ENCODE measurements at regions not wholly inside any gene's neighbourhood (a gene's known extent, or its start where the extent isn't known, plus 50 kb on each side); places are given as distances from the start of the nearest gene placed in this dataset.

DNA sequence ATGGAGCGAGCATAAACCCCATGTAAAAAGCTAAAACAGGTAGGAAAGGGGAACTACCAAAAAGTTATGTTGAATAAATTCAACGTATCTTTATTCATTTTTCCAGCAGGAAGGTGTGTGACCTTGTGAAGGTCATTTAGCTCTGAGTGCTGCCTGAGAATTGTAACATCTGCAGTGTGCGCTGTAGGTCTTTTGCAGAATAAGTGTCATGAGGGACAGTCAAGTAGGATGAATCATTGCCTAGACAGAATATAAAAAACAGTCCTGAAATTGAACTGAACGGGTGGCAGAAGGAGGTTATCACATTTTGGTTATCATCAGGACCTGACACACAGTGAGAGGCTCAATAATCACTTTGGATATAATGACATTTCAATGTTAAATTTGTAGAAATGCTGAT is 334.8 kb upstream of the NOVA1 start:
- DNase-seq, result no peak

DNA sequence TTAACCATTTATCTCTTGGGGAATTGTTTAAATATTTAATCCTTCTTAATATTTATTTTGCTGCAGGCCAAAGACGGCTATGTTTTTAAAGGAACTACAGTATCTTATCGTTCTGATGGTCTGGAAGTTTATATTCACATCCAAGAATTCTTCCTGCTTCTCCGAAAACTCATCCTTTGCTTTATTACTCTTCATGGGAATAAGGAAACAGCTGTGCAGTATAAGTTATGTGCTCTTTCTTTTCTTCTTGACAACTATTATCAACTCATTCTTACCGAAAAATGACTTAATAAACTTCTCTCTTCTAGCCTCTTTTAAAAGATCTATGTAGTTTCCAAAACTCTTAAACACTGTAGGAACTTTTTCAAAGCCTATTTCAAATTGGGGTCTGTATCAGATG is 335.6 kb upstream of the NOVA1 start:
- no peak for DNase-seq

DNA sequence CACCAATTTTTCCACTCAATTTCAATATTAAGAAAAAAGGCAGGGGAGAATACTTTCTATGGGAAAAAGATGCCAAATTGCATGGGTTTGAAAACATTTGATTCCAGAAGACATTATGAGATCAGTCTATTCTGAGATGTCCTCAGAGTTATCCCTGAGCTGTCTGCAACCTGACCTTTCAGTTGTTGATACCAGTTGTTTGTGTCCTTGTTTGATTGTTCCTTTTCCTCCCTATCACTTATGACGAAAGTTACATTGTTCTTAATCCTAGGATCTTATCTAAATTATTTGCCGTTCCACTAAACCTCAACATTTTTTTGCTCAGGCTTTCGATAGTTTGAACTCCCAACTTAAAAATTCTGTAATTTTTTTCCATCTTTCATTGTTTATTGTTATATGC is 336.3 kb upstream of the NOVA1 start:
- DNase-seq, result no peak

DNA sequence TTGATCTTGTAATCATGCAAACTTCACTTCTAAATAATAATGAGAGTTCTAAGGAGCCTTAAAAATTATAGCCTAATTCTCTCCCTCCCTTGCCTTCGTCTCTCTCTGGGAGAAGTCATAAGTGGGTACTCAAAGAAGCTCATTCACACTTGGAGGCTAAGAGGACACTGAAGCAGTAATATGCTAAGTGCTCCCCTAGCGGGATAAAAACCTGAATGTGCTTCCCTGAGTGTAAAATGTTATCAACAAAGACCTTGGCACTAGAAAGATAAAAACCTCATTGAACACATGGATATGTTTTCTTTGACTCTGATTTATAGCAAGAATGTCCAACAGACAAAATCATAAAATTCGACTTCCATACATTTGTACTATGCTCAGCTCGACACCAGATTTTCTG is 337.9 kb upstream of the NOVA1 start:
- no peak for DNase-seq

DNA sequence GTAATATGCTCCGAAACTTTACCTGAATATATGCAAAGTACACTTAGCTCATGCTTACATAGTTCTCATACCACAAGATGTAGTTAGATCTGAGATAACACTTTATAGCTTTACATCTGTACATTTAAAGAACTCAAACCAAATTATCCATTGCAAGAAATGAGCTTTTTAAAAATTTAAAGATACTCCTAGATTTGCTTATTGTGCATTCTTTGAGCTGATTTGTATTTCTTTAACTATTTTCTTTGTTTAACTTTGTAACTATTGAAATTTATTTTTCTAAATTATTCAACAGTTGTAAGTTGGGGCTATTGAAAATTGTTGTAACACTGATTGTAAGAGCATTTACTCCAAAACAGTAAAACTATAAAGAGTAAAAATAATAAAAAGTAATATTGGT is 340.2 kb upstream of the NOVA1 start:
- DNase-seq, result no peak

DNA sequence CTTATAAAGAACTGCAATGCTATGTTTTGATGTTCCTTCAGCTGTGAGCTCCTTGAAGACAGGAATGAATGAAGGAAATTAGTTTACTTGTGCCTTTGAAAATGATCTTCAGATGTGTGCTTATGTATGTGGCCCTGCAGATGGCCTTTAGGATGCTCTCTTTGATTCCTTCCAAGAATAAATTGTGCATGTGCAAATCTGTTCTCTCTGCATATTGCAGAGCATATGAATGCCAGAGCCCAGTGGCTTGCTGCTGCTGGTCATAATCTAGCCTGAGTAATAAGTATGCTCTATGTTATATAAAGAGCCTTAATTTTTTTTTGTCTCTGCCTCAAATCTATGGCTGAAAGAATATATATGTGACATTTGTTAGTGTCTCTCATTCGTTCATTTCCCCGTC is 341.9 kb upstream of the NOVA1 start:
- DNase-seq, result no peak

DNA sequence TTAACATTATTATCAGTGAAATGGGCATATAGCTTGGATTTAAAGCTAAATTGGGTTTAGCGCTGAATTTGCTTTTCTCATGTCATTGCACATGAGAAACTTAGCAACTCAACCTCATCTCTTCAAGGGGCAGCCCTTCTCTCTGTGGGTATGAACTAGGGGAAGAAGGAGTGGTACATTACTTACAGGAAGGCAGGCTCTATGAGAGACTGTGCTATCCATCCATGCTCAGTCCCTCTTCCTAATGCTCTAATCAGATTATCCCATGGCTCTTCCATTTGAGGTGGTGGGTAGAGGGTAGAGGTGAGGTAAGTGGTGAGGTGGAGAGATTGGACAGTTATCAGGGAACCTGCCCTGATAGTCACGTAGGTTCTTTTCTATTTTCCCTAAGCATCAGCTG is 343.7 kb upstream of the NOVA1 start:
- DNase-seq, result no peak

DNA sequence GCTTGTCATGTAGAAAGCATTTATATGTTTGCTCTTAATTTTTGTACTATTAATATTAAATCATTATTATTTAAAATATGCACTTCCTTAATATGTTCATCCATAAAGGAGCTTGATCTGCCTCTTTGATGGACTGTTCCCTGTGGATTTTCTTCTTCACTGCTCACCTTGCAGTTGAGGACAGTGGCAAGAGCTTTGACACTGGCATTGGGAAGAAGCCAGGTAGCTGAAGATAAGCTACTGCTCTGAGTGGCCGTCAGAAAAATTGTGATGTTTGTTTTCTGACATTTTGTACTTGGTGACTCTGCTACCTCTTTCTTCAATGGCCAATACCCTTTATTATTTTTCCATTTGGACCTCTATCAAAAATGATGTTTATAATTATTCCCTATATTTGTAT is 349.4 kb upstream of the NOVA1 start:
- DNase-seq, result no peak

DNA sequence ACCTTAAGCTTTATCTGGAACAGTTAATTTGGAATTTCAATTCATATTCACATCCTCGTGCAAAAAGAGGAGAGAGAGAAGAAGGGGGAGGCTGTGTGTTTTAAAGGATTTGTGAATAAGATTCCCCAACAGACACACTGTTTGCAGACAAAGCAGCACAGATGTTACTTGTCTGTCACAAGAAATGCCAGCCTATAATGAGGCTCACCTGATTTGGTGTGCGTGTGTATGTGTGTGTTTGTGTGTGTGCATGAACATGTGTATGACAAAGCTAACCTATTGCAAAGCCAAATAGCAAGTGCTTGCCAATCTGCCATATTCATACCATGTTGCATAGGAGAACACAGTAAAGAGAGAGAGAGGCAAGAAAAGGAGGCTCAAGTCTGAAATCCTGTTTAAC is 361.6 kb upstream of the NOVA1 start:
- DNase-seq, result no peak

DNA sequence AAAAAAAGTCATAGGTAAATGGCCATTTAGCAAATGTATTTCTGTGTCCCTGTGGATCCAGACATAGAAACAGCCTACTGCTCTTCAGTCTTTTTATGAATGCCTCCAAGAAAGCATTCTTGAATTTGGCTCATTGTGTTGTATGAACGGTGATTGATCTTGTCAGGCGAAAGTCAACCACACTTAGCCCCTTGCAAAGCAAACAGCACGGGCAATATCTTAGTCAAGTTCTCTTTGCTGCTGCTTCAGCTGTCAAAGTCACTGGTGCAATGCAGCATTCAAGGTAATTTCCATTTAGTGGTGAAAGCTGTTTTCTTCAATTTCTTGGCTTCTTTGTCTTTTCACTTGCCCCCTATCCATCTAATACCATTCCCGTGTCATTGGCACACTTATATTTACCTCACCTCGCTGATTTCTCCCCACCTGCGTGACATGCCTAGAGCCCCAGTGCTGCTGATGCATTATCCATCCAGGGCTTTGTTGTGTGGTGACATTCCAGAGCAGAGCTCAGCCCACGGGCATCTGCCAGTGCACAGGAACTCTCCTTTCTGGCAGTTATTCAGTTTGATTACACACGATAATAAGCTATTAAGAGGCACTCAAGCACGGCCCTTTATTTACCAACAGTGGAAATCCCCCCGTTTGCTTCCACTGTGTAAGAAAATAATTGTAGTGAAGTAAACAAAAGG is 362.3 kb upstream of the NOVA1 start:
- peak; percentile 36 for DNase-seq

DNA sequence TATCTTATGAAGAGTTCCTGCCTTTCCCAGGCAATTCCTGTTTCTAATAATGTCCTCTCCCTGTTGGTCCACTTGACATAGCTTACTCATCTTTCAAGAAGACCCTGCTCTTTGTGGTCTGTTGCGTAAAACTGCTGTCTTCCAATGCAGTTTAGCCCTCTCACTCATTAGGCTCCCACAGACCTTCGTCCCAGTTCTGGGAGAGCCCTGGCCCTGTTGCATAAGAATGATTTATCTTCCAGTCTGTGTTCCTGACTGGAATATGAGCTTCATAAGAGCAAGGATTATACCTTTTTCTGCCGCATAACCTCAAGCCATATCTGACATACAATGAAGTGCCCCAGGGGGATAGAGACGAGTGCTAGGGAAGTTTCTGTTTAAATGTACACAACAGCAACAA is 365.9 kb upstream of the NOVA1 start:
- no peak for DNase-seq

DNA sequence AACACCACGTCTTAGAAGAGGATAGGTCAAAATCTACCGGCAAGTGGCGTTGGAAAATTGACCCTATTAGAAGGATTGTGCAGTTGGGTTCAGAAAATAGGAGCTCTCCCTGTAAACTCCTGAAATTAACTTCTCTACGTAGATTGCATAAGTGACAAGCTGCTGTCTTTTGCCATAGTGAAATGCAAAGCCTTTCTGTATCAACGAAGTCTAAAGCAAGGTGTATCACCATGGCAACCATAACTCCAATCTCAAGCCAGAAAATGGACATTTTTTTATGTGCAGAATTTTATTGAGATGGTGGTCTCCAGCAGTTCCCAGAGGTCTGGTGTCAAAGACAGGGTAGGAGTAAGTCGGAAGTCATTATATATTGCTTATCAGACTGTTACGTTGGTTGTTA is 367.7 kb upstream of the NOVA1 start:
- DNase-seq, result no peak

DNA sequence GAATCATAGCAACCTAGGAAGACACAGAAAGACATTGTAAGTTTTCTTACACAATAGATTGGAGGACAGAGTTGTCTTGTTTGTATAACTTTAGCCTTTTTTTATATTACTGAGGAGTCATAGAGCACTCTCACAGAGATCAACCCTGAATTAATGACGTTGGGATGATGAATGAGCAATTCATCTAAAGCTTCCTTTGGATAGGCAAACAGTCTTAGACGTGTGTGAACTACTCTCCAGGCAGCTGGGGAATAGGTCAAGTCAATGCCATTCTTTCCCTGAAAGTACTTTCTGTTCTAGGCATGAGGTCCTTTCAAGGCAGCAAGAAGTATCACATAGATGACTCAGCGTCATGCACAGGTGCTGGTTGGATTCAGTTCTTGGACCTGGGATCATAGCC is 369.1 kb upstream of the NOVA1 start:
- peak; percentile 69 for DNase-seq

DNA sequence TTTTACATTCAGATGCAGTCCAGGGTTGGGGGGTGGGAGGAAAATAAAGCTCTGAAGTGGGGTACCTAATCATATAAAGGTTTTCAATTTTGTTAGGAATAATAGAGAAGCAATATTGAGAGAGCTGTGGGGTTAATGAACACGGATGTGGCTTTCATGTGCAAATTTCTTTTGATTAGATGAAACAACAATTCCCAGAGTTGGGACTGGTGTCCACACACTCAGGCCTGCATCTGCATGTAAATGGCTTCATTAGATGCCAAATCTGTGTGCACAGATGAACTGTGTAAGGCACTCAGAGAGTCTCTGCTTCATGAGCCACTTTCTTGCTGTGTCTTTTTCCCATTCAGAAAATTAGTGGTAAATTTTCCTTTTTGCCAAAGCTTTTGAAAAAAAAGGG is 377.1 kb upstream of the NOVA1 start:
- no peak for DNase-seq

DNA sequence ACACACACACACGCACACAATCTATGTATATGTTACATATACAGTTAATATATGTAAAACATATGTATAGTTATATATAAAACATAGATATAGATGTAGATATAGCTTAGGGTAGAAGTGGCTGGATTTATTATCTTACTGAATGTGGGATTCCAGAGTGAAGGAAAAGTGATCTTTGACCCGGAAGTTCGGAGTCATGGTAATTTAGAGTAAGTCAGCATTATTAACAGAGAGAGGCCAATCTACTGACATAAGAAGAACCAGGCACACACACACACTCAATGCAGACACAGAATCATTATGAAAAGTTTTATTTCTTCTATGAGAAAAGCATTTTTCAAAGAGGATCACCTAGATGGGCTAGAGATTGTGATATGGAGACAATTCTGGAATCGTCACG is 384.2 kb upstream of the NOVA1 start:
- no peak for DNase-seq

DNA sequence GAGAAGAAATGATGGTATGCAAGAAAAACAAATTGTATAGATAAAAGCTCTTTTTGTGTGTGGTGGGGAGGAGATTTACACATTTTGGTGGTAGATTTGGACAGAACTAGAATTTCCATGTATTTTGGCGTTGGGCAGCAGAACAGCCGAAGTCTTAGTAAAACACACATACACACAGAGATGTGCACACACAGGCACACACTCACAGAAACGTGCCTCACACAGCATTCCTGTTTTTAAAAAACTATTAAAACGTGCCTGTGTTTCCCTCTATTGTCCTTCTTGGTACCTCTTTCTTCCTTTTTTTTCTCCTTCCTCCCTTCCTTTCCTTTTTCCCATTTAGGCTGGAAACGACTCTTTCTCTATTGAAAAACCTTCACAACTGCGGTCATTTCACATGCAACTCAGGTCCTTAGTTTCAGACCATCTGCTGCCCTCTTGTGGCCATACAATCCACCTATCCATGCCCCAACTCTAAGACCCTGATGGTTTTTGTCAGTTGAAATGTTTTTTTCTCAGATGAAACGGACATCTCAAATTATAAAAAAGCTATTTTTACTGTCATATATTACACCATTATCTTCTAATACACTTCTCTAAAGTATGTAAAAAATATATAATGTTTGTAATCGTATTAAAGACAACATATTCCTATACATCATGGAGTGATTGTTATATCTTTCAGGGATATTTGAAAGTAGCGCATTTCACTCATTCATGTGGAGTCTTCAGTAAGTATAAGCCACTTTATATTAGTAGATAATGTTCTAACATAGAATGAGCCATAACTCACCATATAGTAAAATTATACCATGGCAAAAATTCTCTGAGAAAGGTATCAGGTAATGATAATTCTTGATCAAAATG is 386.7 kb upstream of the NOVA1 start:
- peak; percentile 78 for DNase-seq

DNA sequence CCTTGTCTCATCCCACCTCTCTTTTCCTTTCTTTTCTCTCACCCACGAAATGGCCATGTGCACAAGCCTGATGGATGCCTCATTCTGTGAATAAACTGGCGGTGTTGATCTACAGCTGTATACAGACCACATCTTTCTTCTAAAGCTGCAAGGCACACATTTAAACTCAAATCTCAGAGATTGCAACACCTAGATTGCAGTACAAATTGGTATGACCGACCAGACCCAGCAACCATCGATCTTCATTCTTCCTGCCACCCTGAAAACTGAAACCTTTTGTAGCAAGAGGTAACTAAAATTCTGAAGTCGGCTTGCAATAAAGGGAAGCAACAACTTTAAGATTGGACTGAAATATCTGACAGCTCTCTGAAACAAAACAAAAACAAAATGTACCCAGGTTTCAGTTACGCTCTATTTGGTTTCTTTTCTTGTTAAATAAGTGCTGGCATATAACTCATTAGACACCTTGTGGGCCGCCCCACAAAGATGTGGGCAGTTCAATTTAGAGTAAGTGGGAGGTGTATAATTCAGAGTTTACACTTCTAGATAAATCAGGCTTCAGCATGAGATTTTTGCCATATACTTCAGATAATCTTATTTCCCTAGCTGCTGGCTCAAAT is 390.0 kb upstream of the NOVA1 start:
- DNase-seq, result no peak

DNA sequence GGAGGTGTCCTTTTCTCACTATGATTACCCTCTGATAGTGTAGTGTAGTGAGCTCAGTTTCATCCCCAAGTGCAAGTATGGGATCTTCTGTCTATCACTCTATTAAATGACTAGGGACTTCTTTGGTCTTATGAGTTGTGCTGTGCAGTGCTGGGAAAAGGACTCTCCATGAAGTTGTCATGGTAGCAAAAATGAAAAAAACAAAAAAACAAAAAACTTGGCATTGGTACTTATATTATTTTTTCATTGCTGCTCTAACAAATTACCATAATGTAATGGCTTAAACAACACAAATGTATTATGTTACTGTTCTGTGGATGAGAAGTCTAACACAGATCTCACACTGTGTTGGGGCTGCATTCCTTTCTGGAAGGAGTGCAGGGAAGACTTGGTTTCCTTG is 393.1 kb upstream of the NOVA1 start:
- DNase-seq, result no peak

DNA sequence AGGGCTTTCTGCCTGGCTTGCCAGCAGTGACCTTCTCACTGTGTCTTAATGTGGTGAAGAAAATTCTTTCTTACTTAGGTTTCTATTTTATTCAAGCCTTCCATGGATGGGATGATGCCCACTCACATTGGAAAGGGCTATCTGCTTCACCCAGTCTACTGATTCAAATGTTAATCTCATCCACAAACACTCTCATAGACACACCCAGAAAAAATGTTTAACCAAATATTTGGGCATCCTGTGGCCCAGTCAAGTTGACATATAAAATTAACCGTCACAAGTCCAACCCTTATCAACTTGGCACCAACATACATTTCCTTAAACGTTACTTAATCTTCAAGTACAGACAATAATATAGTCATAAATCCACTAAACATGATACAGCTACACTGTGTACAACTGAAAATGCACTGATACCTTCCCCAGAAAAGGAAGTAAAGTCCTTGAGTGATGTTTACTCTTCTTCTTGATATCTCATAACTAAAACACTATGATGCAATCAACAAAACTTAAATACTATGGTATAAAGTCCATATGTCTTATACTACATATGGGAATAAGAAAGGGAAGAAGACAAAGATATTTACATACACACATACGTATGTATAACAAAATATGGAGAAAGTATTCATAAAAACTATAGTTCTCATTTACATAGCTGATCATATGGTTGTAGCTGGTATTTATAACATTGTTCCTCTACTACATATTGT is 394.7 kb upstream of the NOVA1 start:
- DNase-seq, result peak; percentile 1

DNA sequence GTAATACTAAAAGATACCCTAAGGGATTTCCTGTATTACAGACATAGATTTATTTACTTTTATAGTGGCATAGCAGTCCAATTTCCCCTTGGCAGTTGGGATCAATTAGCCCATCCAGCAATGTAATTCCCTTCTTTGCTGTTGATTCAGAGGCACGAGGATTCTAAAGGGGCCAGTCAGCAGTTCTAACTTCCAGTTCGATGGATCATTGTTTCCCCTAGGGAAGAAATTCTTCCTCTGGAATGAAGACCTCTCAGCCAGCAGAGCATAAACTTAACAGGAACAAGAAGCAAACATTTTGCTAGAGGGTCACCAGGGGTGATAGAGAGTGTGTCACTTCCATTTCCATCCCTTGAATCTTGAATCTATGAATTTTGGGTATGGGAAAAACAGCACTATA is 395.7 kb upstream of the NOVA1 start:
- no peak for DNase-seq

DNA sequence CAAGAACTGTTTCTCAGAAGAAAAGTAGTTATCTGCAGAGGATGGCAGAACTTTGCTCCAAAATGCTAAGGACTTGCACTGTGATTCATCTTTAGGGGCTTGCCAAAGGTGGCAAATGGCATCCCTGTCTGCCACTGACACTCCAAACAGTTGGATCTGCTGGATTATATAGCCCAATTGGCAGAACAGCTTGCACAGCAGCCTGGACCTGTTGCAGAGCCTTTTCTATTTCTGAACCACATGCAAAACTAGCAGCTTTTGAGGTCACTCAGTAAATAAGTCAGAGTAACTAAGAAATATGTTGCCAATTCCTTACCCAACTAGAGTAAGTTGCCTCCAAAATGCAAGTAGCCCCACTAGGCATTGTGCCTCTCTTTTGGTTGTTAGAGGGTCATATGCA is 397.5 kb upstream of the NOVA1 start:
- DNase-seq, result no peak

DNA sequence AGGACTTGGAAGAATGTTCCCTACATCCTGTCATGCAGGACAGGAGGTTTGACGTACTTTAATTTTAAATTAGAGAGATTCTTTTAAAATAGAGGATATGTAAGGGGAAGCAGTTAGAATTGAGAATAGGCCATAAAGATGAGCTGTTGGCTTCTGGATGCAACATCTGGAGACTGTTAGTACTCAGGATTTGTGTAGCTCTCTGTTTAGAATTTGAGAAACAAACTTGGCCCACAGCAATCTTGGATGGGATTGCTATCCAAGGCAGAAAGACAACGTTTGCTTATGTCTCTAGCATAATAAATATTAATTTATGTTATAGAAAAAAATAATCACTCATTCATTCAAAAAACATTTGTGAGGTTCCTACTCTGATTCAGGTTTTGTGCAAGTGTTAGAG is 398.4 kb upstream of the NOVA1 start:
- no peak for DNase-seq

DNA sequence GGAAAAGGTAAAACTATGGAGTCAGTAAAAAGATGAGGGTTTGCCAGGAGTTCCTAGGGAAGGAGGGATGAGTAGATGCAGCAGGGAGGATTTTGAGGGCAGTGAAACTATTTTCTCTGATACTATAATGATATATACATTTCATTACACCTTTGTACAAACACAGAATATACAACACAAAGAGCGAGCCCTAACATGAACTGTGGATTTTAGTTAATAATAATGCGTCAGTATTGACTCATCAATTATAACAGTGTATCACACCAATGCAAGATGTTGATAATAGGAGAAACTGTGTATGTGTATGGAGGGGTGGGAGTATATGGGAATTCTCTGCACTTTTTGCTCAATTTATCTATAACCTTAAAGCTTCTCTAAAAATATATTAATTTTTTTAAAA is 404.3 kb upstream of the NOVA1 start:
- DNase-seq, result no peak

DNA sequence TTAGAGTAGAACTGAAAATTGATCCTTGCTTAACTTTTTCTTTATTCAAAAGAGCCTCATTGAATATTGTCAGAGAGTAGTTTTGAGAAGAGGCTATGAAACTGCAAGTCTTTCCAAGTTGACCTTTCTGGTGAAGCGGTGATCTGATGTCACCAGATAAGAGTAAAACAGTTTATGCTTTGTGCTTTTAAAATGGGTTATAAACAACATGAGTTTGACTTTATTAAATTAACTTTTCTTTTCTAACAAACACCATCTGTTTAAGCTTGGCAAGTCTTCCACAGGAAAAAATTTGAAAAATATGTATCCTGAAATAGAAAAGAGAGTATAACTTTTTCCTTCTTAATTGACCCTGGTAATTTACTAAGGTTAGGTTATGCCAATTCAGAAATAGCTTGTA is 408.7 kb upstream of the NOVA1 start:
- no peak for DNase-seq

Data from DMS53 (cell line).